IMR-90 (cell line): ENCODE measurements at regions not wholly inside any gene's neighbourhood (a gene's known extent, or its start where the extent isn't known, plus 50 kb on each side); places are given as distances from the start of the nearest gene placed in this dataset.

Source experiments
- ATAC-seq: fragments of 200-7000 bp; cut with Tn5 transposase; 2 replicates; pipeline ENCODE4 v1.9.1; 2020; ENCODE audit warnings: low read depth, mild to moderate bottlenecking, moderate library complexity
- BruUV-seq: library from RNA; stranded (reverse); fragments of 400-500 nt; replicated peaks from 2 replicates; lab custom pipeline; 2021; lab: Mats Ljungman, UMichigan
- CTCF ChIA-PET: fragments of 300-600 bp; formaldehyde crosslinking; extraction: SDS; loops from one replicate; lab custom pipeline; 2021; ENCODE audit warnings: antibody characterized with exemption; lab: Yijun Ruan, JAX
- POLR2A ChIA-PET: fragments of 300-600 bp; sonication (Branson Sonifier 250); formaldehyde crosslinking; loops from one replicate; lab custom pipeline; 2022; ENCODE audit warnings: antibody characterized with exemption; ENCODE audit not compliant: unreplicated experiment; lab: Charles Lee
- DNase-seq: peaks from one replicate; pipeline ENCODE4 v3.0.0; 2013
- H2AFZ ChIP-seq: replicated peaks from 2 replicates; pipeline ENCODE3; 2013; ENCODE audit warnings: low read length, mild to moderate bottlenecking; ENCODE audit not compliant: poor library complexity
- H2AK5ac ChIP-seq: 2 replicates; pipeline ENCODE4 v1.6.1; 2013; ENCODE audit warnings: low read depth, low read length, inconsistent platforms
- H2AK9ac ChIP-seq: replicated peaks from 2 replicates; pipeline ENCODE3; 2013; ENCODE audit warnings: mild to moderate bottlenecking, low read depth, low read length, moderate library complexity; ENCODE audit not compliant: poor library complexity
- H2BK120ac ChIP-seq: 2 replicates; pipeline ENCODE4 v1.6.1; 2013; ENCODE audit warnings: low read depth, low read length, inconsistent platforms
- H2BK15ac ChIP-seq: 3 replicates; pipeline ENCODE4 v1.6.1; 2013; ENCODE audit warnings: low read depth, low read length, inconsistent platforms
- H2BK20ac ChIP-seq: 2 replicates; pipeline ENCODE4 v1.6.1; 2013; ENCODE audit warnings: low read depth, mild to moderate bottlenecking, inconsistent platforms, low read length, moderate library complexity
- H2BK5ac ChIP-seq: 2 replicates; pipeline ENCODE4 v1.6.1; 2013; ENCODE audit warnings: mild to moderate bottlenecking, low read depth, low read length, inconsistent platforms; ENCODE audit not compliant: poor library complexity, severe bottlenecking
- H3K14ac ChIP-seq: replicated peaks from 2 replicates; pipeline ENCODE4 v1.6.1; 2013; ENCODE audit warnings: low read depth, low read length, inconsistent platforms
- H3K18ac ChIP-seq: 2 replicates; pipeline ENCODE4 v1.6.1; 2013; ENCODE audit warnings: low read depth, low read length, control low read depth
- H3K23ac ChIP-seq: 2 replicates; pipeline ENCODE4 v1.6.1; 2013; ENCODE audit warnings: low read depth, low read length, inconsistent platforms
- H3K27ac ChIP-seq: 2 replicates; pipeline ENCODE4 v1.5.1; 2013; ENCODE audit warnings: mild to moderate bottlenecking, control low read depth, low read length; ENCODE audit not compliant: insufficient read depth
- H3K27me3 ChIP-seq: 2 replicates; pipeline ENCODE4 v1.6.1; 2013; ENCODE audit warnings: low read length; ENCODE audit not compliant: control insufficient read depth, insufficient read depth
- H3K36me3 ChIP-seq: 2 replicates; pipeline ENCODE4 v1.6.1; 2013; ENCODE audit warnings: low read length, mixed read lengths; ENCODE audit not compliant: control insufficient read depth, insufficient read depth
- H3K4ac ChIP-seq: 2 replicates; pipeline ENCODE4 v1.6.1; 2013; ENCODE audit warnings: low read depth, low read length, inconsistent platforms
- H3K4me1 ChIP-seq: 2 replicates; pipeline ENCODE4 v1.6.1; 2013; ENCODE audit warnings: low read length, mixed read lengths; ENCODE audit not compliant: control insufficient read depth, insufficient read depth
- H3K4me2 ChIP-seq: 2 replicates; pipeline ENCODE4 v1.6.1; 2013; ENCODE audit warnings: low read depth, mild to moderate bottlenecking, control low read depth, low read length, moderate library complexity
- H3K4me3 ChIP-seq: 2 replicates; pipeline ENCODE4 v1.5.1; 2013; ENCODE audit warnings: low read depth, mild to moderate bottlenecking, control low read depth, low read length, moderate library complexity; ENCODE audit not compliant: insufficient read depth
- H3K56ac ChIP-seq: 2 replicates; pipeline ENCODE4 v1.6.1; 2013; ENCODE audit warnings: low read length, inconsistent platforms; ENCODE audit not compliant: insufficient read depth; ENCODE audit errors: extremely low read depth
- H3K79me1 ChIP-seq, 2 experiments: 2 replicates each; pipeline ENCODE4 v1.6.1; 2013; ENCODE audit warnings: low read length in 2 of 2, inconsistent platforms in 1 of 2, low read depth in 1 of 2
- H3K9ac ChIP-seq: 2 replicates; pipeline ENCODE4 v1.6.1; 2013; ENCODE audit warnings: low read depth, low read length, control low read depth
- H3K9me1 ChIP-seq: 2 replicates; pipeline ENCODE4 v1.6.1; 2013; ENCODE audit warnings: low read length, inconsistent platforms; ENCODE audit not compliant: insufficient read depth
- H3K9me3 ChIP-seq: 2 replicates; pipeline ENCODE4 v1.6.1; 2013; ENCODE audit warnings: low read length; ENCODE audit not compliant: control insufficient read depth, insufficient read depth
- H4K20me1 ChIP-seq: 2 replicates; pipeline ENCODE4 v1.6.1; 2013; ENCODE audit warnings: low read length, inconsistent platforms; ENCODE audit not compliant: insufficient read depth
- H4K5ac ChIP-seq: 2 replicates; pipeline ENCODE4 v1.6.1; 2013; ENCODE audit warnings: mild to moderate bottlenecking, low read depth, low read length, control low read depth
- H4K8ac ChIP-seq, 2 experiments: 2 replicates each; pipeline ENCODE4 v1.6.1; 2013; ENCODE audit warnings: low read depth in 2 of 2, low read length in 2 of 2, control low read depth in 1 of 2, inconsistent platforms in 1 of 2
- H4K91ac ChIP-seq: 2 replicates; pipeline ENCODE4 v1.6.1; 2013; ENCODE audit warnings: low read depth, low read length, inconsistent platforms; ENCODE audit not compliant: insufficient read depth
- BHLHE40 ChIP-seq: fragments of 150-350 bp; IDR thresholded peaks from 2 replicates; pipeline ENCODE4 v1.6.1; 2016; ENCODE audit warnings: mild to moderate bottlenecking, low read depth, low read length
- FOS ChIP-seq: fragments of 150-350 bp; IDR thresholded peaks from 2 replicates; pipeline ENCODE4 v1.6.1; 2016; ENCODE audit warnings: low read depth, low read length
- MAZ ChIP-seq: IDR thresholded peaks from 2 replicates; pipeline ENCODE4 v1.6.1; 2012; ENCODE audit warnings: low read depth, mild to moderate bottlenecking, low read length, improper control_type of control experiment, moderate library complexity, borderline replicate concordance
- POLR2A ChIP-seq: IDR thresholded peaks from 2 replicates; pipeline ENCODE4 v1.6.1; 2012; ENCODE audit warnings: mild to moderate bottlenecking, low read depth, low read length
- RAD21 ChIP-seq: IDR thresholded peaks from 2 replicates; pipeline ENCODE4 v1.6.1; 2012; ENCODE audit warnings: low read length, improper control_type of control experiment
- RCOR1 ChIP-seq: IDR thresholded peaks from 2 replicates; pipeline ENCODE4 v1.6.1; 2012; ENCODE audit warnings: mild to moderate bottlenecking, low read length, improper control_type of control experiment; ENCODE audit not compliant: insufficient replicate concordance
- RFX5 ChIP-seq: IDR thresholded peaks from 2 replicates; pipeline ENCODE4 v1.8.0; 2012; ENCODE audit warnings: low read depth, mild to moderate bottlenecking, low read length, moderate library complexity
- WGBS, 2 experiments: methylation state at CpG; one replicate each; pipeline versions ENCODE4 v1.1.5 to v1.1.7; 2013; ENCODE audit warnings: missing lambda C conversion rate in 2 of 2; ENCODE audit not compliant: insufficient read length in 1 of 2; ENCODE audit errors: extremely low coverage in 2 of 2; 5-methylcytosine and 5-hydroxymethylcytosine counted together
- dilution Hi-C: fragments of 300-500 bp; cut with HindIII; formaldehyde crosslinking; loops from one replicate; pipeline ENCODE4 v1.14.3; 2018; ENCODE audit warnings: low sequenced_read_pairs; ENCODE audit not compliant: unreplicated experiment
- in situ Hi-C: fragments of 300-500 bp; cut with MboI; formaldehyde crosslinking; loops from 3 replicates; pipeline ENCODE4 v1.14.3; 2019; ENCODE audit warnings: low sequenced_read_pairs, inconsistent platforms, mixed read lengths
- intact Hi-C: fragments of 100-400 bp; cut with micrococcal nuclease; formaldehyde crosslinking; loops from 2 replicates; pipeline ENCODE4 v1.10.0; 2022
- TF ChIP-seq, protein P1 (sequence below): fragments of 150-350 bp; IDR thresholded peaks from 2 replicates; pipeline ENCODE4 v1.6.1; 2016; ENCODE audit warnings: low read depth, mild to moderate bottlenecking, low read length, moderate library complexity, borderline replicate concordance

- Histone ChIP-seq H4K8ac (no peak overlapping the region), H3K9me3 (no peaks in the 10 kb centered on the region), H2BK15ac (no peak overlapping the region), H3K4ac (no peak overlapping the region), H3K27me3 (no peaks in the 10 kb centered on the region), H2AFZ (no peak overlapping the region), H3K9me1 (no peaks in the 10 kb centered on the region), H3K27ac (no peak overlapping the region), H2BK20ac (no peak overlapping the region), H3K4me2 (no peak overlapping the region), H4K91ac (no peak overlapping the region), H4K20me1 (no peaks in the 10 kb centered on the region), H3K18ac (no peak overlapping the region), H3K56ac (no peak overlapping the region), H2AK5ac (no peak overlapping the region), H3K79me1 (no peaks in the 10 kb centered on the region), H3K14ac (no peak overlapping the region), H4K5ac (no peak overlapping the region), H2BK5ac (no peak overlapping the region), H3K23ac (no peak overlapping the region), H3K4me1 (no peaks in the 10 kb centered on the region), H3K4me3 (no peak overlapping the region), H2BK120ac (no peak overlapping the region), H3K36me3 (no peaks in the 10 kb centered on the region), H2AK9ac (no peak overlapping the region), H3K9ac (no peak overlapping the region)
- 57% methylated on average over 2 of the region's 6 CpGs; no CpG with 5 or more reads in 1 of the 2 experiments for WGBS, 2 experiments
- ChIA-PET CTCF (no interaction called here), POLR2A (no interaction called here)
- DNase-seq (no peak), ATAC-seq (no peak)
- intact Hi-C loops (no loop called here), in situ Hi-C loops (no loop called here), dilution Hi-C loops (no loop called here)
- BruUV-seq: no TSS peak
- no peak for TF ChIP-seq RAD21
- no peak for TF ChIP-seq BHLHE40
- no peak for TF ChIP-seq POLR2A
- no peak for TF ChIP-seq RCOR1
- no peak for TF ChIP-seq MAZ
- no peak for TF ChIP-seq RFX5
- no peak for TF ChIP-seq FOS
- TF ChIP-seq, protein P1, sequence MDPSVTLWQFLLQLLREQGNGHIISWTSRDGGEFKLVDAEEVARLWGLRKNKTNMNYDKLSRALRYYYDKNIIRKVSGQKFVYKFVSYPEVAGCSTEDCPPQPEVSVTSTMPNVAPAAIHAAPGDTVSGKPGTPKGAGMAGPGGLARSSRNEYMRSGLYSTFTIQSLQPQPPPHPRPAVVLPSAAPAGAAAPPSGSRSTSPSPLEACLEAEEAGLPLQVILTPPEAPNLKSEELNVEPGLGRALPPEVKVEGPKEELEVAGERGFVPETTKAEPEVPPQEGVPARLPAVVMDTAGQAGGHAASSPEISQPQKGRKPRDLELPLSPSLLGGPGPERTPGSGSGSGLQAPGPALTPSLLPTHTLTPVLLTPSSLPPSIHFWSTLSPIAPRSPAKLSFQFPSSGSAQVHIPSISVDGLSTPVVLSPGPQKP: no peak
Measured at GRCh38 chr1:108345776-108346531, 102.1 kb upstream of the NBPF4 start.
